ENCODE measurements at regions not wholly inside any gene's neighbourhood (a gene's known extent, or its start where the extent isn't known, plus 50 kb on each side); places are given as distances from the start of the nearest gene placed in this dataset.
"Not testable (repeated sequence)": the region's sequence is repeated elsewhere in the genome, so short reads cannot be mapped to it uniquely, and the experiment has no call there.

GRCh38 chr2:65747875-65748274 is 315.5 kb upstream of the SPRED2 start:
- H3K23ac ChIP-seq (ENCODE audit: low read length); DNase-seq; H3K14ac ChIP-seq (ENCODE audit: low read length); H2BK12ac ChIP-seq (ENCODE audit: low read length); H3K79me2 ChIP-seq (ENCODE audit: control insufficient read depth, insufficient read depth, low read length, poor library complexity); H3K36me3 ChIP-seq (ENCODE audit: control insufficient read depth in 1 of 2, insufficient read depth in 2 of 2, low read length in 2 of 2); H4K91ac ChIP-seq (ENCODE audit: low read depth, low read length); H3K18ac ChIP-seq (ENCODE audit: low read length); H2BK5ac ChIP-seq (ENCODE audit: low read depth, low read length, poor library complexity); H2BK120ac ChIP-seq (ENCODE audit: insufficient read depth, low read length, poor library complexity); H3K9ac ChIP-seq (ENCODE audit: low read length); H3K27me3 ChIP-seq (ENCODE audit: insufficient read depth, low read length); H3K27ac ChIP-seq (ENCODE audit: low read depth, low read length); H3K4ac ChIP-seq (ENCODE audit: low read depth, low read length); H4K8ac ChIP-seq (ENCODE audit: low read depth, low read length); H3K79me1 ChIP-seq (ENCODE audit: low read length); H2AK5ac ChIP-seq (ENCODE audit: low read length); H4K12ac ChIP-seq (ENCODE audit: low read depth, low read length); H3K9me3 ChIP-seq (ENCODE audit: insufficient read depth, low read depth, low read length); H3K4me2 ChIP-seq (ENCODE audit: low read length); H2AFZ ChIP-seq (ENCODE audit: insufficient read depth, low read length, poor library complexity); H3K4me3 ChIP-seq (ENCODE audit: low read depth, low read length): not testable (repeated sequence)
- no CpG with 5 or more reads among the region's 4 CpGs for WGBS (ENCODE audit: extremely low coverage, insufficient coverage, insufficient read length)
- peaks cover 7 to 14% of the 10 kb centered on the region in 2 experiments for H3K4me1 ChIP-seq (ENCODE audit: control insufficient read depth in 1 of 2, insufficient read depth in 2 of 2, low read length in 2 of 2)

- Histone ChIP-seq H3K79me1 (ENCODE audit: low read length) (peaks cover 3% of the 10 kb centered on the region), H3K4me3 (ENCODE audit: low read depth, low read length) (no peak overlapping the region), H3K4me1 (ENCODE audit: control insufficient read depth in 1 of 2, insufficient read depth in 2 of 2, low read length in 2 of 2) (peaks cover 7 to 14% of the 10 kb centered on the region in 2 experiments), H2BK12ac (ENCODE audit: low read length) (peak overlapping the region; percentile 5), H2BK5ac (ENCODE audit: low read depth, low read length, poor library complexity) (no peak overlapping the region), H3K14ac (ENCODE audit: low read length) (peak overlapping the region; percentile 0), H3K36me3 (ENCODE audit: control insufficient read depth in 1 of 2, insufficient read depth in 2 of 2, low read length in 2 of 2) (no peaks in the 10 kb centered on the region), H4K91ac (ENCODE audit: low read depth, low read length) (peak overlapping the region; percentile 3), H4K12ac (ENCODE audit: low read depth, low read length) (no peak overlapping the region), H3K27me3 (ENCODE audit: insufficient read depth, low read length) (no peaks in the 10 kb centered on the region), H2BK120ac (ENCODE audit: insufficient read depth, low read length, poor library complexity) (peak overlapping the region; percentile 3), H3K4me2 (ENCODE audit: low read length) (peak overlapping the region; percentile 2), H3K18ac (ENCODE audit: low read length) (peak overlapping the region; percentile 1), H2AK5ac (ENCODE audit: low read length) (no peak overlapping the region), H3K27ac (ENCODE audit: low read depth, low read length) (peak overlapping the region; percentile 4), H2AFZ (ENCODE audit: insufficient read depth, low read length, poor library complexity) (no peak overlapping the region), H3K79me2 (ENCODE audit: control insufficient read depth, insufficient read depth, low read length, poor library complexity) (no peaks in the 10 kb centered on the region), H3K4ac (ENCODE audit: low read depth, low read length) (no peak overlapping the region), H3K9ac (ENCODE audit: low read length) (no peak overlapping the region), H3K23ac (ENCODE audit: low read length) (no peak overlapping the region), H4K8ac (ENCODE audit: low read depth, low read length) (no peak overlapping the region), H3K9me3 (ENCODE audit: insufficient read depth, low read depth, low read length) (no peaks in the 10 kb centered on the region)
- WGBS (ENCODE audit: extremely low coverage, insufficient coverage, insufficient read length) = no CpG with 5 or more reads among the region's 11 CpGs
- no peak for DNase-seq
These were observed 314.7 kb upstream of the SPRED2 start for GRCh38 chr2:65746931-65747675.

GRCh38 chr2:65744477-65745200 is 312.2 kb upstream of the SPRED2 start:
- Histone ChIP-seq H2AFZ (ENCODE audit: insufficient read depth, low read length, poor library complexity) (no peak overlapping the region), H2BK120ac (ENCODE audit: insufficient read depth, low read length, poor library complexity) (no peak overlapping the region), H2AK5ac (ENCODE audit: low read length) (no peak overlapping the region), H3K27me3 (ENCODE audit: insufficient read depth, low read length) (no peaks in the 10 kb centered on the region), H3K18ac (ENCODE audit: low read length) (no peak overlapping the region), H2BK5ac (ENCODE audit: low read depth, low read length, poor library complexity) (no peak overlapping the region), H3K14ac (ENCODE audit: low read length) (no peak overlapping the region), H3K27ac (ENCODE audit: low read depth, low read length) (no peak overlapping the region), H3K4ac (ENCODE audit: low read depth, low read length) (no peak overlapping the region), H3K79me2 (ENCODE audit: control insufficient read depth, insufficient read depth, low read length, poor library complexity) (no peaks in the 10 kb centered on the region), H4K8ac (ENCODE audit: low read depth, low read length) (no peak overlapping the region), H3K23ac (ENCODE audit: low read length) (no peak overlapping the region), H3K9me3 (ENCODE audit: insufficient read depth, low read depth, low read length) (no peaks in the 10 kb centered on the region), H3K36me3 (ENCODE audit: control insufficient read depth in 1 of 2, insufficient read depth in 2 of 2, low read length in 2 of 2) (no peaks in the 10 kb centered on the region), H2BK12ac (ENCODE audit: low read length) (no peak overlapping the region), H4K12ac (ENCODE audit: low read depth, low read length) (no peak overlapping the region), H3K4me2 (ENCODE audit: low read length) (no peak overlapping the region), H3K79me1 (ENCODE audit: low read length) (peaks cover 3% of the 10 kb centered on the region), H3K9ac (ENCODE audit: low read length) (no peak overlapping the region), H3K4me1 (ENCODE audit: control insufficient read depth in 1 of 2, insufficient read depth in 2 of 2, low read length in 2 of 2) (peaks cover 7 to 10% of the 10 kb centered on the region in 2 experiments), H4K91ac (ENCODE audit: low read depth, low read length) (no peak overlapping the region), H3K4me3 (ENCODE audit: low read depth, low read length) (no peak overlapping the region)
- no peak for DNase-seq
- no CpG with 5 or more reads among the region's 6 CpGs for WGBS (ENCODE audit: extremely low coverage, insufficient coverage, insufficient read length)

DNA sequence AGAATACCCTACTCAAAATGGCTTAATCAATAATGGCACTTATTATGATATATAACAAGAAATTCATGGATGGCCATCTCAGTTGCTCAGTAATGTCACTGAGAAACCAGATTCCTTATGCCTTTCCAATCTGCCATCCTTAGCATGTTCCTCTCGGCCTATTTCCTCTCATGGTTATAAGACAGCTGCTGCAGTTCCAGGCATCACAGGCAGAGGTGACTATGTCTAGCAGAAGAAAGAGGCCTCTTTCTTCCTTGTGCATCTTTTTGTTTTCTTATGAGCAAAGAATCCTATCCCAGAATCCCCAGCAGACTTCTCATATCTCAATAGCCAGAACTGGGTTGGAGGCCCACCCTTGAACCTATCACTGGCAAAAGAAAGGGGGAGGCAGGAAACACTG is 310.6 kb upstream of the SPRED2 start:
- H3K79me1 ChIP-seq (ENCODE audit: low read length) = peaks cover 3% of the 10 kb centered on the region
- H3K4ac ChIP-seq (ENCODE audit: low read depth, low read length) = no peak overlapping the region
- DNase-seq = no peak

More for the DNA sequence above, 310.6 kb upstream of the SPRED2 start:
- H3K27ac ChIP-seq (ENCODE audit: low read depth, low read length) = no peak overlapping the region
- H3K4me1 ChIP-seq (ENCODE audit: control insufficient read depth in 1 of 2, insufficient read depth in 2 of 2, low read length in 2 of 2) = peaks cover 7 to 10% of the 10 kb centered on the region in 2 experiments
- H3K4me3 ChIP-seq (ENCODE audit: low read depth, low read length) = no peak overlapping the region
- no peak overlapping the region for H3K9ac ChIP-seq (ENCODE audit: low read length)
- H2AFZ ChIP-seq (ENCODE audit: insufficient read depth, low read length, poor library complexity) = no peak overlapping the region
- H3K23ac ChIP-seq (ENCODE audit: low read length) = no peak overlapping the region
- H3K27me3 ChIP-seq (ENCODE audit: insufficient read depth, low read length) = no peaks in the 10 kb centered on the region
- H3K14ac ChIP-seq (ENCODE audit: low read length) = no peak overlapping the region
- no peaks in the 10 kb centered on the region for H3K36me3 ChIP-seq (ENCODE audit: control insufficient read depth in 1 of 2, insufficient read depth in 2 of 2, low read length in 2 of 2)
- H4K8ac ChIP-seq (ENCODE audit: low read depth, low read length) = no peak overlapping the region
- no peak overlapping the region for H3K4me2 ChIP-seq (ENCODE audit: low read length)
- H2BK12ac ChIP-seq (ENCODE audit: low read length) = no peak overlapping the region
- no peaks in the 10 kb centered on the region for H3K79me2 ChIP-seq (ENCODE audit: control insufficient read depth, insufficient read depth, low read length, poor library complexity)
- H2AK5ac ChIP-seq (ENCODE audit: low read length) = no peak overlapping the region
- no peak overlapping the region for H4K12ac ChIP-seq (ENCODE audit: low read depth, low read length)
- no peak overlapping the region for H2BK120ac ChIP-seq (ENCODE audit: insufficient read depth, low read length, poor library complexity)
- no peaks in the 10 kb centered on the region for H3K9me3 ChIP-seq (ENCODE audit: insufficient read depth, low read depth, low read length)
- H3K18ac ChIP-seq (ENCODE audit: low read length) = no peak overlapping the region
- no peak overlapping the region for H2BK5ac ChIP-seq (ENCODE audit: low read depth, low read length, poor library complexity)
- WGBS (ENCODE audit: extremely low coverage, insufficient coverage, insufficient read length) = no CpG with 5 or more reads among the region's 1 CpG
- no peak overlapping the region for H4K91ac ChIP-seq (ENCODE audit: low read depth, low read length)
